HG03135 (cell line): ENCODE measurements at regions not wholly inside any gene's neighbourhood (a gene's known extent, or its start where the extent isn't known, plus 50 kb on each side); places are given as distances from the start of the nearest gene placed in this dataset.

Source experiments
- ATAC-seq: cut with Tn5 transposase; IDR thresholded peaks from one replicate; pipeline ENCODE4 v1.9.1; 2021; ENCODE audit warnings: mild to moderate bottlenecking, moderate library complexity; ENCODE audit not compliant: unreplicated experiment

GRCh38 chr2:66940080-66940479 lies 457.1 kb upstream of the ETAA1 start:
- ATAC-seq = no peak

GRCh38 chr2:66948234-66948633 lies 448.9 kb upstream of the ETAA1 start:
- ATAC-seq = no peak

- no peak for ATAC-seq
Observed at GRCh38 chr2:66957198-66957597, 439.9 kb upstream of the ETAA1 start.

- ATAC-seq = no peak
Observed at GRCh38 chr2:66957677-66958076, 439.5 kb upstream of the ETAA1 start.

GRCh38 chr2:66960161-66960560 lies 437.0 kb upstream of the ETAA1 start:
- ATAC-seq = no peak

- no peak for ATAC-seq
Observed at GRCh38 chr2:66962716-66963115, 434.4 kb upstream of the ETAA1 start.

GRCh38 chr2:66966631-66967030 lies 430.5 kb upstream of the ETAA1 start:
- no peak for ATAC-seq

- ATAC-seq = no peak
Observed at GRCh38 chr2:66968946-66969345, 428.2 kb upstream of the ETAA1 start.

GRCh38 chr2:66981074-66981473 lies 416.1 kb upstream of the ETAA1 start:
- no peak for ATAC-seq

GRCh38 chr2:66982766-66983165 lies 414.4 kb upstream of the ETAA1 start:
- ATAC-seq = no peak

GRCh38 chr2:66984864-66985263 lies 412.3 kb upstream of the ETAA1 start:
- no peak for ATAC-seq

- ATAC-seq = no peak
Observed at GRCh38 chr2:66985906-66986305, 411.2 kb upstream of the ETAA1 start.

- ATAC-seq = no peak
Observed at GRCh38 chr2:66987733-66988132, 409.4 kb upstream of the ETAA1 start.

- no peak for ATAC-seq
Observed at GRCh38 chr2:66994654-66995053, 402.5 kb upstream of the ETAA1 start.

GRCh38 chr2:66995636-66996035 lies 401.5 kb upstream of the ETAA1 start:
- ATAC-seq = no peak

GRCh38 chr2:67002618-67003371 lies 394.3 kb upstream of the ETAA1 start:
- no peak for ATAC-seq

- no peak for ATAC-seq
Observed at GRCh38 chr2:67006373-67006960, 390.7 kb upstream of the ETAA1 start.

GRCh38 chr2:67008155-67008554 lies 389.0 kb upstream of the ETAA1 start:
- no peak for ATAC-seq

GRCh38 chr2:67012165-67012564 lies 385.0 kb upstream of the ETAA1 start:
- ATAC-seq = no peak

GRCh38 chr2:67013821-67014220 lies 383.3 kb upstream of the ETAA1 start:
- no peak for ATAC-seq

- no peak for ATAC-seq
Observed at GRCh38 chr2:67015681-67016080, 381.5 kb upstream of the ETAA1 start.

GRCh38 chr2:67018301-67018700 lies 378.8 kb upstream of the ETAA1 start:
- no peak for ATAC-seq

GRCh38 chr2:67032076-67032475 lies 365.1 kb upstream of the ETAA1 start:
- ATAC-seq = no peak
